IMR-90 (cell line): ENCODE measurements at regions not wholly inside any gene's neighbourhood (a gene's known extent, or its start where the extent isn't known, plus 50 kb on each side); places are given as distances from the start of the nearest gene placed in this dataset.

Source experiments
- ATAC-seq: fragments of 200-7000 bp; cut with Tn5 transposase; 2 replicates; pipeline ENCODE4 v1.9.1; 2020; ENCODE audit warnings: low read depth, mild to moderate bottlenecking, moderate library complexity
- BruUV-seq: library from RNA; stranded (reverse); fragments of 400-500 nt; replicated peaks from 2 replicates; lab custom pipeline; 2021; lab: Mats Ljungman, UMichigan
- CTCF ChIA-PET: fragments of 300-600 bp; formaldehyde crosslinking; extraction: SDS; loops from one replicate; lab custom pipeline; 2021; ENCODE audit warnings: antibody characterized with exemption; lab: Yijun Ruan, JAX
- POLR2A ChIA-PET: fragments of 300-600 bp; sonication (Branson Sonifier 250); formaldehyde crosslinking; loops from one replicate; lab custom pipeline; 2022; ENCODE audit warnings: antibody characterized with exemption; ENCODE audit not compliant: unreplicated experiment; lab: Charles Lee
- DNase-seq: peaks from one replicate; pipeline ENCODE4 v3.0.0; 2013
- H2AFZ ChIP-seq: replicated peaks from 2 replicates; pipeline ENCODE3; 2013; ENCODE audit warnings: low read length, mild to moderate bottlenecking; ENCODE audit not compliant: poor library complexity
- H2AK5ac ChIP-seq: 2 replicates; pipeline ENCODE4 v1.6.1; 2013; ENCODE audit warnings: low read depth, low read length, inconsistent platforms
- H2AK9ac ChIP-seq: replicated peaks from 2 replicates; pipeline ENCODE3; 2013; ENCODE audit warnings: mild to moderate bottlenecking, low read depth, low read length, moderate library complexity; ENCODE audit not compliant: poor library complexity
- H2BK120ac ChIP-seq: 2 replicates; pipeline ENCODE4 v1.6.1; 2013; ENCODE audit warnings: low read depth, low read length, inconsistent platforms
- H2BK15ac ChIP-seq: 3 replicates; pipeline ENCODE4 v1.6.1; 2013; ENCODE audit warnings: low read depth, low read length, inconsistent platforms
- H2BK20ac ChIP-seq: 2 replicates; pipeline ENCODE4 v1.6.1; 2013; ENCODE audit warnings: low read depth, mild to moderate bottlenecking, inconsistent platforms, low read length, moderate library complexity
- H2BK5ac ChIP-seq: 2 replicates; pipeline ENCODE4 v1.6.1; 2013; ENCODE audit warnings: mild to moderate bottlenecking, low read depth, low read length, inconsistent platforms; ENCODE audit not compliant: poor library complexity, severe bottlenecking
- H3K14ac ChIP-seq: replicated peaks from 2 replicates; pipeline ENCODE4 v1.6.1; 2013; ENCODE audit warnings: low read depth, low read length, inconsistent platforms
- H3K18ac ChIP-seq: 2 replicates; pipeline ENCODE4 v1.6.1; 2013; ENCODE audit warnings: low read depth, low read length, control low read depth
- H3K23ac ChIP-seq: 2 replicates; pipeline ENCODE4 v1.6.1; 2013; ENCODE audit warnings: low read depth, low read length, inconsistent platforms
- H3K27ac ChIP-seq: 2 replicates; pipeline ENCODE4 v1.5.1; 2013; ENCODE audit warnings: mild to moderate bottlenecking, control low read depth, low read length; ENCODE audit not compliant: insufficient read depth
- H3K27me3 ChIP-seq: 2 replicates; pipeline ENCODE4 v1.6.1; 2013; ENCODE audit warnings: low read length; ENCODE audit not compliant: control insufficient read depth, insufficient read depth
- H3K36me3 ChIP-seq: 2 replicates; pipeline ENCODE4 v1.6.1; 2013; ENCODE audit warnings: low read length, mixed read lengths; ENCODE audit not compliant: control insufficient read depth, insufficient read depth
- H3K4ac ChIP-seq: 2 replicates; pipeline ENCODE4 v1.6.1; 2013; ENCODE audit warnings: low read depth, low read length, inconsistent platforms
- H3K4me1 ChIP-seq: 2 replicates; pipeline ENCODE4 v1.6.1; 2013; ENCODE audit warnings: low read length, mixed read lengths; ENCODE audit not compliant: control insufficient read depth, insufficient read depth
- H3K4me2 ChIP-seq: 2 replicates; pipeline ENCODE4 v1.6.1; 2013; ENCODE audit warnings: low read depth, mild to moderate bottlenecking, control low read depth, low read length, moderate library complexity
- H3K4me3 ChIP-seq: 2 replicates; pipeline ENCODE4 v1.5.1; 2013; ENCODE audit warnings: low read depth, mild to moderate bottlenecking, control low read depth, low read length, moderate library complexity; ENCODE audit not compliant: insufficient read depth
- H3K56ac ChIP-seq: 2 replicates; pipeline ENCODE4 v1.6.1; 2013; ENCODE audit warnings: low read length, inconsistent platforms; ENCODE audit not compliant: insufficient read depth; ENCODE audit errors: extremely low read depth
- H3K79me1 ChIP-seq, 2 experiments: 2 replicates each; pipeline ENCODE4 v1.6.1; 2013; ENCODE audit warnings: low read length in 2 of 2, inconsistent platforms in 1 of 2, low read depth in 1 of 2
- H3K9ac ChIP-seq: 2 replicates; pipeline ENCODE4 v1.6.1; 2013; ENCODE audit warnings: low read depth, low read length, control low read depth
- H3K9me1 ChIP-seq: 2 replicates; pipeline ENCODE4 v1.6.1; 2013; ENCODE audit warnings: low read length, inconsistent platforms; ENCODE audit not compliant: insufficient read depth
- H3K9me3 ChIP-seq: 2 replicates; pipeline ENCODE4 v1.6.1; 2013; ENCODE audit warnings: low read length; ENCODE audit not compliant: control insufficient read depth, insufficient read depth
- H4K20me1 ChIP-seq: 2 replicates; pipeline ENCODE4 v1.6.1; 2013; ENCODE audit warnings: low read length, inconsistent platforms; ENCODE audit not compliant: insufficient read depth
- H4K5ac ChIP-seq: 2 replicates; pipeline ENCODE4 v1.6.1; 2013; ENCODE audit warnings: mild to moderate bottlenecking, low read depth, low read length, control low read depth
- H4K8ac ChIP-seq, 2 experiments: 2 replicates each; pipeline ENCODE4 v1.6.1; 2013; ENCODE audit warnings: low read depth in 2 of 2, low read length in 2 of 2, control low read depth in 1 of 2, inconsistent platforms in 1 of 2
- H4K91ac ChIP-seq: 2 replicates; pipeline ENCODE4 v1.6.1; 2013; ENCODE audit warnings: low read depth, low read length, inconsistent platforms; ENCODE audit not compliant: insufficient read depth
- BHLHE40 ChIP-seq: fragments of 150-350 bp; IDR thresholded peaks from 2 replicates; pipeline ENCODE4 v1.6.1; 2016; ENCODE audit warnings: mild to moderate bottlenecking, low read depth, low read length
- CEBPB ChIP-seq: IDR thresholded peaks from 2 replicates; pipeline ENCODE4 v1.6.1; 2012; ENCODE audit warnings: low read depth, low read length, improper control_type of control experiment
- CHD1 ChIP-seq: IDR thresholded peaks from 2 replicates; pipeline ENCODE4 v1.6.1; 2012; ENCODE audit warnings: low read depth, low read length, improper control_type of control experiment
- ELK1 ChIP-seq: fragments of 150-350 bp; IDR thresholded peaks from 2 replicates; pipeline ENCODE4 v1.6.1; 2016; ENCODE audit warnings: low read depth, mild to moderate bottlenecking, low read length, moderate library complexity, borderline replicate concordance
- FOS ChIP-seq: fragments of 150-350 bp; IDR thresholded peaks from 2 replicates; pipeline ENCODE4 v1.6.1; 2016; ENCODE audit warnings: low read depth, low read length
- MAFK ChIP-seq: IDR thresholded peaks from 2 replicates; pipeline ENCODE4 v1.6.1; 2012; ENCODE audit warnings: low read depth, low read length, improper control_type of control experiment
- MAZ ChIP-seq: IDR thresholded peaks from 2 replicates; pipeline ENCODE4 v1.6.1; 2012; ENCODE audit warnings: low read depth, mild to moderate bottlenecking, low read length, improper control_type of control experiment, moderate library complexity, borderline replicate concordance
- MXI1 ChIP-seq: IDR thresholded peaks from 2 replicates; pipeline ENCODE4 v1.6.1; 2012; ENCODE audit warnings: low read depth, mild to moderate bottlenecking, low read length, moderate library complexity, borderline replicate concordance
- POLR2A ChIP-seq: IDR thresholded peaks from 2 replicates; pipeline ENCODE4 v1.6.1; 2012; ENCODE audit warnings: mild to moderate bottlenecking, low read depth, low read length
- RAD21 ChIP-seq: IDR thresholded peaks from 2 replicates; pipeline ENCODE4 v1.6.1; 2012; ENCODE audit warnings: low read length, improper control_type of control experiment
- RCOR1 ChIP-seq: IDR thresholded peaks from 2 replicates; pipeline ENCODE4 v1.6.1; 2012; ENCODE audit warnings: mild to moderate bottlenecking, low read length, improper control_type of control experiment; ENCODE audit not compliant: insufficient replicate concordance
- RFX5 ChIP-seq: IDR thresholded peaks from 2 replicates; pipeline ENCODE4 v1.8.0; 2012; ENCODE audit warnings: low read depth, mild to moderate bottlenecking, low read length, moderate library complexity
- SMC3 ChIP-seq: fragments of 150-350 bp; IDR thresholded peaks from 2 replicates; pipeline ENCODE4 v1.6.1; 2016; ENCODE audit warnings: low read depth, mild to moderate bottlenecking, antibody characterized with exemption, low read length, moderate library complexity
- USF2 ChIP-seq: fragments of 150-350 bp; IDR thresholded peaks from 2 replicates; pipeline ENCODE4 v1.6.1; 2017; ENCODE audit warnings: mild to moderate bottlenecking, antibody characterized with exemption, low read length, low read depth
- whole genome bisulfite sequencing, 2 experiments: methylation state at CpG; one replicate each; pipeline versions ENCODE4 v1.1.5 to v1.1.7; 2013; ENCODE audit warnings: missing lambda C conversion rate in 2 of 2; ENCODE audit not compliant: insufficient read length in 1 of 2; ENCODE audit errors: extremely low coverage in 2 of 2; 5-methylcytosine and 5-hydroxymethylcytosine counted together
- dilution Hi-C: fragments of 300-500 bp; cut with HindIII; formaldehyde crosslinking; loops from one replicate; pipeline ENCODE4 v1.14.3; 2018; ENCODE audit warnings: low sequenced_read_pairs; ENCODE audit not compliant: unreplicated experiment
- in situ Hi-C: fragments of 300-500 bp; cut with MboI; formaldehyde crosslinking; loops from 3 replicates; pipeline ENCODE4 v1.14.3; 2019; ENCODE audit warnings: low sequenced_read_pairs, inconsistent platforms, mixed read lengths
- intact Hi-C: fragments of 100-400 bp; cut with micrococcal nuclease; formaldehyde crosslinking; loops from 2 replicates; pipeline ENCODE4 v1.10.0; 2022

DNA sequence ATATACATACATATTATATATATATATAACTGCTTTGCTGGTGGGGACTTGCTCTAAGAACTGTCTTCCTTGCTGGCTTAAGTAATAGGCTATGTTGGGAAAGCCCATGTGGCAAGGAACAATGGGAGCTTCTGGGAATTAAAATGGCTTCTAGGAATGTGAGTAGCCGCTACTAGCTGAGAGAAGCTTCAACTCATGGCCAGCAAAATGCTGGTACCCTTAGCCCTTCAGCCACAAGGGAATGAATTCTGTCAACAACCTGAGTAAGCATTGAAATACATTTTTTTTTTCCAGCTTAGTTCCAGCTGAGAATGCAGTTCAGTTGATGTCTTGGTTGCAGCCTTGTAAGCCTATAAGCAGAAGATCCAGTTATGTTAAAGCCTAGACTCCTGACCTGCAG is 911.7 kb upstream of the MAP3K7 start:
- H3K4me3 ChIP-seq: no peak overlapping the region
- no peak overlapping the region for H3K14ac ChIP-seq
- H3K9me3 ChIP-seq: no peaks in the 10 kb centered on the region
- no peak overlapping the region for H2BK5ac ChIP-seq
- dilution Hi-C loops (no loop called here), intact Hi-C loops (no loop called here), in situ Hi-C loops (no loop called here)
- no peak overlapping the region for H2BK120ac ChIP-seq
- H3K36me3 ChIP-seq: no peaks in the 10 kb centered on the region
- no peak overlapping the region for H3K4ac ChIP-seq
- H2BK20ac ChIP-seq: no peak overlapping the region
- no peaks in the 10 kb centered on the region for H3K4me1 ChIP-seq
- DNase-seq (no peak), ATAC-seq (no peak)
- no TSS peak for BruUV-seq
- H4K5ac ChIP-seq: no peak overlapping the region
- no peak overlapping the region for H2AK5ac ChIP-seq
- H3K27me3 ChIP-seq: no peaks in the 10 kb centered on the region; the same call in 1 of the 2 replicates
- H2BK15ac ChIP-seq: no peak overlapping the region
- no CpG with 5 or more reads among the region's 1 CpG for WGBS, 2 experiments
- H4K20me1 ChIP-seq: no peaks in the 10 kb centered on the region
- no peak overlapping the region for H3K18ac ChIP-seq
- no peak overlapping the region for H3K4me2 ChIP-seq
- H3K9me1 ChIP-seq: no peaks in the 10 kb centered on the region
- no peak overlapping the region for H3K56ac ChIP-seq
- H4K8ac ChIP-seq: no peak overlapping the region
- H4K91ac ChIP-seq: no peak overlapping the region
- CTCF ChIA-PET: interaction anchor here (0.8 kb wide), 1 partner anchor 39 kb away, joined by 3 read pairs; no protein-coding TSS in a partner anchor
- H3K27ac ChIP-seq: no peak overlapping the region
- no peaks in the 10 kb centered on the region for H3K79me1 ChIP-seq
- no peak overlapping the region for H3K9ac ChIP-seq
- POLR2A ChIA-PET: no interaction called here
- TF ChIP-seq POLR2A: no peak
- no peak for TF ChIP-seq RFX5
- TF ChIP-seq RAD21: no peak
- no peak for TF ChIP-seq ELK1
- no peak for TF ChIP-seq MAFK
- TF ChIP-seq SMC3: no peak
- no peak for TF ChIP-seq USF2
- TF ChIP-seq BHLHE40: no peak
- no peak for TF ChIP-seq CEBPB
- TF ChIP-seq MAZ: no peak
- TF ChIP-seq MXI1: no peak
- no peak for TF ChIP-seq FOS
- no peak for TF ChIP-seq RCOR1
- TF ChIP-seq CHD1: no peak
- no peak overlapping the region for H2AFZ ChIP-seq
- H2AK9ac ChIP-seq: no peak overlapping the region
- no peak overlapping the region for H3K23ac ChIP-seq
